ENCODE measurements at regions not wholly inside any gene's neighbourhood (a gene's known extent, or its start where the extent isn't known, plus 50 kb on each side); places are given as distances from the start of the nearest gene placed in this dataset.

DNA sequence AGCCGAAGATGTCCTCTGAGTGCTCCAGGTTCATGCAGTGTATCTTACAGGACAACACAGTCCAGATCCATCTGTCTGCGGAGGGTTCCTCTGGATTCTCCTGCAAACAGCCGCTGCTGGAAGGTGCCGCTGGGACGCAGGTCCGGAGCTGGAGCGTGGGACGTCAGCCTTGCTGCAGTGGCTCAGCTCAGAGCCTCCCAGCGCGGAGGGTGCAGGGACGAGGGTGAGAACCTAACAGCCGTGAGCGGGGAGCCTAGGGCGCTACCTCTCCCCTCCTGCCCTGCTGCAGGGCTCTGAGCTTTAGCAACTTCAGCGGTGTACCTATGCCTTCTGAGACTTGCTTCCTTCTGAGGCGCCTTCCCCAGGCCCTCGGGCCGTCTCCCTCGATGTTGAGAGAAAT, 137.6 kb upstream of the TMEM72 start:
- TF ChIP-seq, protein P1, sequence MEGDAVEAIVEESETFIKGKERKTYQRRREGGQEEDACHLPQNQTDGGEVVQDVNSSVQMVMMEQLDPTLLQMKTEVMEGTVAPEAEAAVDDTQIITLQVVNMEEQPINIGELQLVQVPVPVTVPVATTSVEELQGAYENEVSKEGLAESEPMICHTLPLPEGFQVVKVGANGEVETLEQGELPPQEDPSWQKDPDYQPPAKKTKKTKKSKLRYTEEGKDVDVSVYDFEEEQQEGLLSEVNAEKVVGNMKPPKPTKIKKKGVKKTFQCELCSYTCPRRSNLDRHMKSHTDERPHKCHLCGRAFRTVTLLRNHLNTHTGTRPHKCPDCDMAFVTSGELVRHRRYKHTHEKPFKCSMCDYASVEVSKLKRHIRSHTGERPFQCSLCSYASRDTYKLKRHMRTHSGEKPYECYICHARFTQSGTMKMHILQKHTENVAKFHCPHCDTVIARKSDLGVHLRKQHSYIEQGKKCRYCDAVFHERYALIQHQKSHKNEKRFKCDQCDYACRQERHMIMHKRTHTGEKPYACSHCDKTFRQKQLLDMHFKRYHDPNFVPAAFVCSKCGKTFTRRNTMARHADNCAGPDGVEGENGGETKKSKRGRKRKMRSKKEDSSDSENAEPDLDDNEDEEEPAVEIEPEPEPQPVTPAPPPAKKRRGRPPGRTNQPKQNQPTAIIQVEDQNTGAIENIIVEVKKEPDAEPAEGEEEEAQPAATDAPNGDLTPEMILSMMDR (conservative IDR thresholded peaks at IDR 0.05; ENCODE audit: control insufficient read depth, insufficient read depth, low read depth, low read length): no peak
- no peak for DNase-seq (ENCODE audit: low read depth)
- H3K4me3 ChIP-seq (ENCODE audit: control insufficient read depth, low read depth, low read length): no peak overlapping the region

DNA sequence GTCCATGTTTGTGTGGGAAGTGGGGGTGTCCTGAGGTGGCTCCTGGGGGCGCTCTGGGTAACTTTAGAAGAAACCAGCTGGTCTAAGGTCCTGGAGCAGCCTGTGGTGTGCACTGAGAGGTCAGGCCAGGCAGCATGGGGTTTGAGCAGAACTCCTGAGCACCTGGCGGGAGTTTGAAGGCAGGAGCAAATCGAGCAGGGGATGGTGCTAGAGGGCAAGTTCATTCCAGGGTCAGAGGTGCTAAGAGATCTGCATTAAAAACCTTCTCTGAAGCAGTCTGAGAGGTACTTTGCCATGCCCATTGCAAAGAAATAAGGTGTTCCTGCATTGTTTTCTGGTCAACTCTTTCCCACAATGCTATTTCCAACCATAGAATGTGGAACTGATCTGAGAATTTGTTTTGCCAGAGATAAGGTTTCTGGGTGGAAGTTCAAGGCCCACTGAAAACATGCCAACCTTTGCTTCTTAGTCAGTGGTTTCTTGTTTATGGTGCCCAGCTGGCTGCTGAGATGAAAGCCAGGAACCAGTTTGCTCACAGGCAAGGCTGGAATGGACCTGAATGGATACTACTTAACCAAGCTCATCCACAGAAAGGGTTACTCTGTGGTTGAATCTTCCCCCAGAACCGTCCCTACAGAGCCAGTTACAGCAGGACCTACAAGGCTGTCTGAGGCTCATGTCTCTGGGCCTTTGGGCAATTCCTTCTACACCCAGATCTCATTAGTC, 136.3 kb upstream of the TMEM72 start:
- no peak overlapping the region for H3K4me3 ChIP-seq (ENCODE audit: control insufficient read depth, low read depth, low read length)
- DNase-seq (ENCODE audit: low read depth): no peak
- TF ChIP-seq, protein P1 (conservative IDR thresholded peaks at IDR 0.05; ENCODE audit: control insufficient read depth, insufficient read depth, low read depth, low read length): no peak

DNA sequence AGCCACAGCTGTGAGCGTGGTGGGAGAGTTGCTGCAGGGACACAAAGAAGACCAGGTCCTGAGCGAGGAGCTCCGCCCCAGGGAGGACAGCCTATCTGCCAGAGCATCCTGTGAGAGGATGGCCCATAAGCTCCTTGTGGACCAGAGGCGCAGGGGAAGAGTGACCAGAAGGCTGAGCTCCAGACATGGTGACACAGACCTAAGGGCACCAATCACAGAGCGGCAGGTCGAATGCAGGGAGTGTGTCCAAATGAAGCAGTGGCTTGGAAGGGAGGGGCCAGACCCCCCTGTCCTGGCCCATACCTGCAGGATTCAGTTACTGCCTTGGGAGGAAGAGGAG, 135.8 kb upstream of the TMEM72 start:
- TF ChIP-seq, protein P1 (conservative IDR thresholded peaks at IDR 0.05; ENCODE audit: control insufficient read depth, insufficient read depth, low read depth, low read length): no peak
- DNase-seq (ENCODE audit: low read depth): no peak
- H3K4me3 ChIP-seq (ENCODE audit: control insufficient read depth, low read depth, low read length): no peak overlapping the region

DNA sequence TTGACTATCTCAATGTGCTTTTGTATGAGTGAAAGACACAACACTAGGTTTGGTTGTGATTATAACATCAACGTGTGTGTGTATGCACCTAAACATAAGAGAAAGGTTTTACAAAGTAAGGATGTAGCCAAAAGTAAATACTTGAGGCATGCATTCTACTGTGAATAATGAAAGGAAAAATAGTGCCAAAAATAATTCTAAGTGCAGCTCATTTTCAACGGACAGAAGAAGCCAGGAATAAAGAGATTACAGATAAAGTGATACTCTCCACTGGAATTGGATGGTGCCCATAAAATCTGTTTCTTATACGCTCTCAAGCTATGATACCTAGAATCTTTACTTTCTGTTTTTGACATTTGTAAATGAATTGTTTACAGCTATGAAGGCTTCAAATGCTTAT, 135.0 kb upstream of the TMEM72 start:
- DNase-seq (ENCODE audit: low read depth): no peak
- TF ChIP-seq, protein P1 (conservative IDR thresholded peaks at IDR 0.05; ENCODE audit: control insufficient read depth, insufficient read depth, low read depth, low read length): no peak
- no peak overlapping the region for H3K4me3 ChIP-seq (ENCODE audit: control insufficient read depth, low read depth, low read length)

DNA sequence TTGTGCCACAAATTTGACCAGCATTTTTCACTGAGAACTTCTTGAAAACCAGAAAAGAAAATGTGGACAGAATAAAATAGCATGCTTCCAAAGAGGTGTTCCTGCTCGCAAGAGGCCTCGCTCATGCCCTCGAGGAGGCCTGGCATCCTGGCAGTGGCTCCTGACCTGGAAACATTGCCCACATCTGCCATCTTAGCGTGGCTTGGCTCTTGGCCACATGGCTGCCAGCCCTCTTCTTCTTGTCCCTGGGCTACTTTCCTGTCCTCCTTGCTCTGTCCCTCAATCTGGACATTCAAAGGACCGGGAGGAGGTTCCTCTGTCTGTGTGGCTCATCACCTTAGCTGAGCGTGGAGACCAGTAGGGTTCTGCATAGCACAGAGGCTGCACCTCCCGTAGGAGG, 131.6 kb upstream of the TMEM72 start:
- TF ChIP-seq, protein P1 (conservative IDR thresholded peaks at IDR 0.05; ENCODE audit: control insufficient read depth, insufficient read depth, low read depth, low read length): no peak

DNA sequence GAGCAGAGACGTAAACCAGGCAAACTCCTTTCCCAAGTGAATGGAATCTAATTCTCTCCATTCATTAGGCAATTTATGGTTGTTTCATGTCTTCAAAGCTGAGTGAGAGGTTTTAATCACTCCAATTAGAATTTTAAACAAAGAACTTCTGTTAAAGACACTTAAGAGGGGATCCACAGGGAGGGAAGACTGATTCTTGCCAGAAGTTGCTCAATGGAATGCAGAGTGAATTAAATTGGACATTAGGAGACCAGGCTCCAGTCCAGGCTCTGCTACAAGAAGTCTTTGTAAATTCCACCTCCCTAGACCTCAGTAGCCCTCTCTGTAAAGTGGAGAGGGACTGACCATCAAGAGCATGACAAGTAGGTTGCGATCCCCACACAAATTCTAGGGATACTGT, 130.7 kb upstream of the TMEM72 start:
- no peak for DNase-seq (ENCODE audit: low read depth)
- TF ChIP-seq, protein P1 (conservative IDR thresholded peaks at IDR 0.05; ENCODE audit: control insufficient read depth, insufficient read depth, low read depth, low read length): no peak
- no peak overlapping the region for H3K4me3 ChIP-seq (ENCODE audit: control insufficient read depth, low read depth, low read length)

More for the DNA sequence above, 131.6 kb upstream of the TMEM72 start:
- no peak for DNase-seq (ENCODE audit: low read depth)
- H3K4me3 ChIP-seq (ENCODE audit: control insufficient read depth, low read depth, low read length): no peak overlapping the region

DNA sequence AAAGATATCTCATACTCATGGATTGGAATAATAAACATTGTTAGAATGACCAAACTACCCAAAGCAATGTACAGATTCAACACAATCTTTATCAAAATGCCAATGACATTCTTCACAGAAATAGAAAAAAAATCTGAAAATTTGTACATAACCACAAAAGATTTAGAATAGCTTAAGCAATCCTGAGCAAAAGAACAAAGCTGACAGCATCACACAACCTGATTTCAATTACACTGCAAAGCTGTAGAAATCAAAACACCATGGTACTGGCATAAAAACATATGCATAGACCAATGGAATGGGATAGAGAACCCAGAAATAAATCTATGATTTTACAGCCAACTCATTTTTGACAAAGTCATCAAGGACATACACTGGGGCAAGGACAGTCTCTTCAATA, 130.0 kb upstream of the TMEM72 start:
- TF ChIP-seq, protein P1 (conservative IDR thresholded peaks at IDR 0.05; ENCODE audit: control insufficient read depth, insufficient read depth, low read depth, low read length): no peak
- DNase-seq (ENCODE audit: low read depth): no peak
- H3K4me3 ChIP-seq (ENCODE audit: control insufficient read depth, low read depth, low read length): no peak overlapping the region
